ELF-1 (cell line): ENCODE measurements at regions not wholly inside any gene's neighbourhood (a gene's known extent, or its start where the extent isn't known, plus 50 kb on each side); places are given as distances from the start of the nearest gene placed in this dataset.
"Not testable (repeated sequence)": the region's sequence is repeated elsewhere in the genome, so short reads cannot be mapped to it uniquely, and the experiment has no call there.

Experiments
- DNase-seq: peaks from one replicate; pipeline ENCODE4 v3.0.0-alpha.2; 2016; ENCODE audit warnings: low read depth, low spot score

DNA sequence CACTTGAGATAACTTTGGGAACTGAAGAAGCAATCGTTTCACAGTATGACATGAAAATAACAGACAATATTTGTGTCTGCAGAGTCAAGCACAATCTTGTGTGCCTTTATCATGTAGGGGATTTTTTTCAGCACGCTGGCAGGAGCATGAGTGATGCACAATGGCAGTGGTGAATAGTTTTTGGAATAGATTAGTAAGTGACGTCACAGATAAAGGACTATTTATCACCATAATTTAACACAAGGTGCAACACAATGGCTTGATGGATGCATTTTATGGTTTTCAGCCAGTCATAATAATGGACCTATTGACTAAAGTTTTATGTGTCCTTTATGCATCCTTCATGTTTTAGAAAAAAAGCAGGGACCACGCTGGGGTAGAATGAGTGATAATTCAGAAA is 559.8 kb upstream of the FANCL start:
- DNase-seq: no peak

DNA sequence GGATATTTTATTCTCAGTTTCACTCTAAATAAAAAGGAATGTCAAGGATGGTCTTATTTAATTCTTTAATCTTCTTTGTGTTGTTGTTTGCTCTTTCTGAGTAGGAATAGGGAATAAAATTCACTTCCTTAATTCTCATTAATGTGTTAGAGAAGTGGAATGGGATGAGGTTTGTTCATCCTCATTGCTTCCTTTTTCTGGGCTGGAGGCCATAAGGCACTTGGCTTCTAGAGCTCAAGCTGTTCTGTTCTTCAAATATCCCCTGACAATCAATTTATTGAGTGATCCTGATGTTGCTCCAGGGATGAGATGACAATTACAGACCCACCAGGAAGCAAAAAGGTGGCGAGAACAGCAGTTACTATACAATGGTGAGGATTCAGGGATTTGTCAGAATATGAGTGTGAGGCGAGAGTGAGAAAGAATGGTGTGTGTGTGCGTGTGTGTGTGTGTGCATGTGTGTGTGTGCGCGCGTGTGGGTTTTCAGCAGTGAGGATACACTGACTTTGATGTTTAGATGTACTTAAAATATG is 557.6 kb upstream of the FANCL start:
- DNase-seq: no peak

DNA sequence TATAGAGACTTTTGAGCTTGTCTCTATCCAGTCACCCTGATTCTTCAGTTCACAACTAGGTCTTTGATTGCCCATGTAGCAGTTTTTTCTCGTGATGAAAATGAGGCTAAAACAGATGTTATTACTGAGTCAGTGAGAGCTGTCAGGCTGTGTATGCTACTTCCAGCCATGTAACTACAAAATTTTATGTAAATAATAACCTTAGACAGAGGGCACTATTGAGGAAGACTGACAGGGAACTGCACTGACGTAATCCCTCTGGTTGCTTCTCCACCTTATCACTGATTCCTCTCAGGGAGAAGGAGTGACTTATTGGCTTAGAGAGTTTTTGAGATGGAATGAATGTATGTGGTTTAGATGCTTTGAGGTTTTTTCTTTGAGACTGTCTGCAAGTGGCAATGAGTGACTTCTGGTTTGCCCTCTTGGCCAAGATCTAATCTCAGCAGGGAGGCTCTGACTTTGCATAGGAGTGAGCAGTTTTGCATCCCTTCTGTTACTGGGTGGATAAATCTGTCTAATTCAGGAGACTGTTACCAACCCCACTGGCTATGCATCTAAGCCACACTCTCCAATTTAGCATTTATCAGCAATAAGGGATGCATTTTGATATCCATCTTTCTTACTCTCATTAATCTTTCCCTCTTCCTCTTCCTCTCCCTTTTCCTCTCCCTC is 555.2 kb upstream of the FANCL start:
- DNase-seq: peak; percentile 2

DNA sequence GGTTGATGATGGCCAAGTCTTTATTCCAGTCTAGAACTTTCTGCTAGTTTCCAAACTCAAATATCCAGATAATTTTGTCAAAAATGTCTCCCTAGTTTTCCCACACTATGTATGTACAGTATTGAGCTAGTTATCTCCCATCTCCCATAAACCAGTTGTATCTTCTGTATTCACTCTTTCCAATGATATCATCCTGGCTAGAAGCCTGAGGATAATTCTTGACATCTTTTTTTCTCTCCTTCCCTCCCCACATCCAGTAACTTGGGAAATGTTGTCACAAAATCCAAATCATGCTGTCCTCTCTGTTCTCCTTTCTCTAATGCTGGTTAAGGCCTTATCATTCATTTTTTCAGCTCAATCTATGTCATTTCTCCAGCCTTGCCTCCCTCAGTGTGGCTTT is 553.8 kb upstream of the FANCL start:
- no peak for DNase-seq

DNA sequence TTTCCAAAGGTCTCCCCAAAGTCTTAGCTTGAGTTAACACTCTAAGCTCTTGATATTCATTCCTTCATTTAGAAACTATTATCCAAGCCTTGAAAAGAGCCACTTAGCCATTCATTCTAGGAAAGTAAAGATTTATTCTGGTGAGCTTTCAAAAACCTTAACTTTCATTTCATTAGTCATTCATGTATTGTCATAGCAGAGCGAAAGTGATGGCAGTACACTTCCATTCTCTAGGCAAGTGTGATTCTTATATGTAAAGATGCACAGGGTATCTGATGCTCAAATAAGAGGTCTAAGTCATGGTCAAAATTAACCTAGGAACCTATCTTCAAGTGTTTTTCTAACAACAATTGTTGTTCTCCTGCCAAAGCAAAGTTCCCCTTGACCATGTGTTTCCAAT is 553.0 kb upstream of the FANCL start:
- DNase-seq: no peak

DNA sequence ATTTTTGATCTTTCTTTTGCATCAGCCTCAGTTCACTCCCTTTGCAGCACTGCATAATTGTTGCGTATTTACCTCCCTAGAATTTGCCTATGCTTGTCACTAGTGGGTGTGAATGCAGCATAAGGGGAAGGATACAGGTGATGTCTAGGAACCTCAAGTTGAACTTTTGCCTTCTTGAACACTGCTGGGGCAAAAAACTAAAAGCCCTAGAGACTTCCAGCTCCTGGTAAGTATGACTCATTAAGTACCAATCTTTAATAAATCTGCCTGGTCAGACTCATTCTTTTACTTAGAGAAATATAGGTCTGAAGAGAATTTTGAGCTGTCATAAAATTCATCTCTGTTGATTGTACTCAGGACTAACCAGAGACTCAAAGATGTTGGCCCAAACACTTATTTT is 547.3 kb upstream of the FANCL start:
- DNase-seq: no peak

DNA sequence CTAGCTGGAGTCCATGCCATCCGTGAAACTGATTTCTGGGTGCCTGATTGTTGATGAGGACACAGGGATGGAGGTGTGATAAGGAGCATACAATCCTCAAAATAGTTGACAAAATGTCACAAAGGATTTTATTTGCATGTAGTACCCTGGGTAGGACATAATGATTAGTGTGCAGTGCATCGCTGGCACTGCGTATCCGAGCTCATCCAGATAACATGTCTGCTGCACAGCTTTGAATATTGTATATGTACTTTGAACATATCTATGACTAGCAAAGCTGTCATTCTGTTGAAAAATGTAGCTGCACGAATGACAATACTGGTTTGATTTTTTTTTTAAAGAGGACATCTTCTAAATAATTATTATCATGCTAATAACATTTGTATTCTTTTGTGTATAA is 529.7 kb upstream of the FANCL start:
- DNase-seq: no peak

DNA sequence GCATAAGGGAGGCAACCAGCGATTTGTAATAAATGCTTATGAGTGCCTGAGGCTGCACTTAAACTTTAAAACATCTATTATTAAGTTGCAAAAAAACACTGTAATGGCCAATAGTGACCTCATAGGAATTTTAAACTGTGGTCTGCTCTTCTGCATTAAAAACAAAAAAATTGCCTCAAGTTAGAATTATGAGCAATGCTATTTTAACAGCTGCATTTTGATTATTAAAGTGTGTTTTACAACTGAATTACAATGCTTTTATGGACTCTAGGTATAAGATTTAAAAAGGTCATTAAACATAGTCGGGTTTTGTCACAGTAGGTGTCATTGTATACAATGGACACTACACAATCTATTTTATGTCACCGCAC is 528.7 kb upstream of the FANCL start:
- DNase-seq: no peak

DNA sequence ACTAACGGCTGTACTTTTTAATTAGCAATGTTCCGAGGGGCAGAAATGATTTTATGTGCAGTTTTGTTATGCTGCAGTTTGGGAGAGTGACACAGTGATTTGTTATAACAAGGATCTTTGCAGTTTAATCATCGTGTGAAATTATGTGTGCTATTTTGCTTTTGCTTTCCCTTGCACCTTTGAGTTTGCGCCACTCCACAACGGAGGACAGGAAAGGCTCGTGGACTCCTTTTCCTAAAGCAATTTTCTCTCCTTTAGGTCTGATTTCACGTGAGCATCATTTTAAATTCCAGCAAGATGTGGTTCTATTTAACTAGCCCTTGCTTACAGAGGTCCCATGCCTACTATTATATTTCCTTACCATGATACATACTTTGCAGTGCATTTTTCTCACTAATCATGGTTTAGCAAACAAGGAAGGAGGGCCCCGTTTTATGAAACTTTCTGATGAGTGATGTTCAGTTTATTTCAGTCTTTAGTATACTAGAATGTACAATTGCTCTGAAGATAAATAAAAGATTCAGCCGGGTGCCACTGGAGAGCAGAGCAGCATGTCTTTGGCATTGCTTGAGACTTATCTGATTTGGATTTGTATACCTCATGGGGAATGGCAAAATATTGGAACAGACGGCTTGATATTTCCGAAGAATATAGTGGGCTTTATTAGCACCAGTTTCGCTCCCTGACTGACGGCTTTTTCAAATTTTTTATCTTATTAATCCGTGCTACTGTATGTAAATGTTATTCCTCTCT is 528.2 kb upstream of the FANCL start:
- no peak for DNase-seq

DNA sequence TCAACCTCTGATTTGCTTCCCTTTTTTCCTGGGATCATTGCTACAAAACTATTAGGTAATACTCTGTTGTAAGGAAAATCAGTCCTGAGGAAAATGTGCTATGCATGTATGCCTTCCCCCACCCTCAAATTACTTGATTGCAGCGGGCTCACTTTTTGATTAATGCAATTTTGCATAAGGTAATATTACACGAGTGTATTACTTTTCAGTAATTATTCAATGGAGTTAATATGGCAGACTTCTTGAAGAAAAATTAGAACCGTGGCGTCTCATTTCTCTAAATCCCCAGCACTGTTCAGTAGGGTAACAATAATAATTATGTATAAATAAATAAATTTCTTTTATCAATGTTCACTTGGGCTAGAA is 527.6 kb upstream of the FANCL start:
- DNase-seq: no peak

DNA sequence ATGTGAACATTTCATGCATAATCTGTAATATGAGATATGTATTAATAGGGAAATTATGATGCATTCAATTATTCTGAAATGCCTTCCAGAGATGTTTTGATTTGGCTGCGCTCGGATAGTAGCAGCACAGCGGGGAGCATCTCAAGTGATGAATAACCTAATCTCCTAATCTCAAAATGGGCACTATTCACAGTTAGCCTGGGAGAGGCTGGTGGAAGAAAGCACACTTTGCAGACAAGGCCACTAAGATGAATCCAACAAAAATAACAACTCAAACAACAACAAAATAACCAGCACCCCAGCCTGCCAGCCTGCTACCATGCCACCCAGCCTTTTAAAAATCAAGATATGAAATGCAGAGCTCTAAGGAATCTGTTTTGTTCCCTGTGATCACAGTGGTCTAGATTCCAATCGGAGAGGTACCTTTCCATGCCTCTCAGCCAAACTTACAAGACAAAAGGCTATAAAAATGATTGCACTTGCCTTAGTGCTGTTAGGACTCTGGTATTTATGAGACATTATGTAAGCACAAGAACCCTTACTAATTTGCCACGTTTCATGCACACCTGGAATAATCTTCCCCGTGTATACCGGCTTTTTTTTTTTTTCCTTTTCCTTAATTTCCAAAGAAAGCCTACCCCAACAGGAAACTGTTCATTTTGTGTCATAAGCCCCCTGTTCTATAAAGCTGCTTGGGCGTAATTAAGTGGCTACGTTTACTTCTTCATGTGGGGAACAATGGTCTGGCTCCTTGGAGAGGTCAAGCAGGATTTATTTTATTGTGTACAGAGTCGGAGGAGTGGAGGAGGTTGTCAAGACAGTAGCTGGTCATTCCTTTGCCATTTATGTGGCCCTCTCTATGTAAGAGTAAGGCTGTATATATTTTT is 526.9 kb upstream of the FANCL start:
- DNase-seq: no peak

DNA sequence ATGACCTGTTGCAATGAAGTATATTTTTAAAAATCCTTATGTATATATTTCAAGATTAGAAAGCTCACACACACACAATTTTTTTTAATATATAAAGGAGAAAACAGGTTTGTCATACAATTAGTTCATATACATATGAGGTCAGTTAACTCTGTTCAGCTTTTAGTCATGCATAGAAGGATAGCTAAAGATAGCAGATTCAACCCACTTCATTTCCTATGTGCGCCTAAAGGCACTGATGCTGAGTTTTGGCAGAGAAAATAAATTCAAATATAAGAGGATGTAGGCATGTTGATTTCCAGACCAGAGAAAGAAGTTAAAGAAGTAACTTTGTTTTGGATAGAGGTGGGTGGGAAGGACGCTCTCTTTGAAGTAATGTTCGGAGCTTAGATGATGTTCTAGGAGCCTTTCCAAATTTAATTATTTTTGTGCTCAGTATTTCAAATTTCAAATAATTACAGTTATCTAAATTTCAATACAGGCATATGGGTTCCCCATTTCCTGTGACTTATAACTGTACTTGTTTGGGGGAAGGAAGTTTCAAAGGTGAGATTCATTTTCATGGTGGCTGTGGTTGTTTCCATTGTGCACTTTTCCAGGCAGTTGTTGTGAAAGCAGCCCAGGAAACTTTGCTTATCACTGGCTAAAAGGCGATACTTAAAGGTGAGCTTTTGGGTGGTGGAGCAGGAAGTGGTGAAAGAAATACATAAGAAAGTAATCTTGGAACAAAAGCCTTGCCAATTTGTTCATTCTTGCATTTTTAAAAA is 523.4 kb upstream of the FANCL start:
- no peak for DNase-seq

DNA sequence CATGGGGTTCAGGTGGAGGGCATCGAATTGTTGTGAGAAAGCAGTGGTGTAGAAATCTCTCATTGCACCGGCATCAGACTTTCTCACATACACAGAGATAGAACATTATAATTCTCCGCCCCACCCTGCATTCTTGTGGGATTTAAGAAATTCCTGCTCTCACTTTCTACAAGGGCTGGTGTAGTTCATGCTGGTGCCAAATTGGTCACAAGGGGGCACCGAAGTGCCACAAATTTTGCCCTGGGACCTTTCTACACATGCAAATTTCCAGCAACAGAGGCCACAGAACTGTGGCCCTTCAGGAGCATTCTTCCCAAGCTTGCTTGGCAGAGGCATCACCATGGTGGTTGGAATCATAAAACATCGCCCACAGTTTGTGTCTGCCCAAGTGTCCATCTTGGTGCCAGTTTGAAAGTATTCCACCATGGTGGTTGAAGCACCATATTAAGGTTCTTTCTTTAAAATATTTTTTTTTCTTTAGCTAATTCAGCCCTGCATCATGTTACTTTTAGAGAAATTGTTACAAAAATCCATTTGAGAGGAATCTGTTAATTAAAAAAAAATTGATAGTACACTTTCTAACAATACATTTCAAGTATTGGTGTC is 521.2 kb upstream of the FANCL start:
- DNase-seq: peak; percentile 92

DNA sequence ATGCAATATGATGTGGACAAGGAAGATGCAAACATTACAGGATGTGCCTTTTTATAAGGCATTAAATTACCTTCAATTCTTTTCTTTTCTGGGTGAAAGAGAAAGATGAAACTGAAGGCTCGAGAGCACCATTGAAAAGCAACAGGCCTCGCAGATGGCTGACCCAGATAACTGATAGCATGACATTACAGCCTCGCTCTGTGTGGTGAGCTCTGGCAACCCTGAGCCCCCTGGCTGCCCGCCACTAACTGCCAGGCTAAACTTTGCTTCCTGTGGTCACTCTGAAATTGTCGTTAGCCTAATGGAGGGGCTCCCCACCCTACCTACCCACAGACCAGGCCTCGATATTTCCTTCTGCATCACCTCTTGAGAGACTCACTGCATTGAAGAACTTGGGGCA is 516.8 kb upstream of the FANCL start:
- no peak for DNase-seq

DNA sequence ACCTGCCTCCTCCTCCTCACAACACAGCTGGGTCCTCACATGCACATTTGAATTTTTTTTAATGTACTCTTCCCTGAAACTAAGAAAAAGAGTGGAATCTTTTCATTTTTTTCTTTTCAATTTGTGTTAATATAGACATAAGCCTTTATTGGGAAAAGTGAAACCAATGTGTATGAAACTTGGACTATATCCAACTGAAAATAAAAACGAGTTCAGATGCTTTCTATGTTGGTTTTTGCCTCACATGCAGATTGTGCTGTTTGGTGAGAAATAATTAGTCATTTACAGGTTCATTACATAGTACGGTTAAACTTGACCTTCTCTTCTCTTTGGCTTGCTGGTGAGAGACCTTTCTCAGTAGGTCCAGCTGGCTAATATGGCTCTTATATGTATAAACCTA is 515.2 kb upstream of the FANCL start:
- DNase-seq: no peak

DNA sequence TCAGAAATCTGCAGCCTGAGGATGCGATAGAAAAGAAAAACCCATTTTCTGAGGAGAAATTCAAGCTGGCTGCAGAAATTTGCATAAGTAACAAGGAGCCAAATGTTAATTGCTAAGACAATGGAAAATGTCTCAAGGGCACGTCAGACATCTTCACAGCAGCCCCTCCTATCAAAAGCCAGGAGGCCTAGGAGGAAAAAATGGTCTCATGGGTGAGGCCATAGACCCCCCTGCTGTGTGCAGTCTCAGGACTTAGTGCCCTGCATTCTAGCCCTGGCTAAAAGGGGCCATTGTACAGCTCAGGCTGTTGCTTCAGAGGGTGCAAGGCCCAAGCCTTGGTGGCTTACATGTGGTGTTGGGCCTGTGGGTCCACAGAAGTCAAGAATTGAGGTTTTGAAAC is 511.4 kb upstream of the FANCL start:
- DNase-seq: not testable (repeated sequence)

DNA sequence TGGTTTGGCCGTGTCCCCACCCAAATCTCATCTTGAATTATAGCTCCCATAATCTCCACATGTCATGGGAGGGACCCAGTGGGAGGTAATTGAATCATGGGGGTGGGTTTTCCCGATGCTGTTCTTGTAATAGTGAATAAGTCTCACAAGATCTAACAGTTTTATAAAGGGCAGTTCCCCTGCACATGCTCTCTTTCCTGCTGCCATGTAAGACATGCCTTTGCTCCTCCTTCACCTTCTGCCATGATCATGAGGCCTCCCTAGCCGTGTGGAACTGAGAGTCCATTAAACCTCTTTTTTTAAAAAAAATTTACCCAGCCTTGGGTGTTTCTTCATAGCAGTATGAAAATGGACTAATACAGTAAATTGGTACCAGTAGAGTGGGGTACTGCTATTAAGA is 510.6 kb upstream of the FANCL start:
- DNase-seq: not testable (repeated sequence)

DNA sequence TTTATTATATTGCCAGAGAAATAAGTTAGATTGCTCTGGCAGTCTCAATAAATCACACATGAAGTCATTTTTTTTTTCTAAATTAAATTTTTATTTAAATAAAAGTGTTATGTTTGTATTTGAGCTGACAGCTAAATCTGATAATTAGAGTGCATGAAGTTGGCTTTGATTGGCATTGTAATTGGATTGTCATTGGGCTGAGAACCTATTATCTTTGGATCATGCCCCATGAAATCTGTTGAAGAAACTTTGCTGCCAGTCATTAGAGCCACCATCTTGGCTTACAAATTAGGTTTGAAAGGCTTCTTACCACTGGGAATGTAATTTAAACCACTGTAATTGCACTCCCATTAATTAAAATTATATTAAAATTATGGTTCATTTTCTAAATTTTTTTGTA is 507.9 kb upstream of the FANCL start:
- DNase-seq: no peak

DNA sequence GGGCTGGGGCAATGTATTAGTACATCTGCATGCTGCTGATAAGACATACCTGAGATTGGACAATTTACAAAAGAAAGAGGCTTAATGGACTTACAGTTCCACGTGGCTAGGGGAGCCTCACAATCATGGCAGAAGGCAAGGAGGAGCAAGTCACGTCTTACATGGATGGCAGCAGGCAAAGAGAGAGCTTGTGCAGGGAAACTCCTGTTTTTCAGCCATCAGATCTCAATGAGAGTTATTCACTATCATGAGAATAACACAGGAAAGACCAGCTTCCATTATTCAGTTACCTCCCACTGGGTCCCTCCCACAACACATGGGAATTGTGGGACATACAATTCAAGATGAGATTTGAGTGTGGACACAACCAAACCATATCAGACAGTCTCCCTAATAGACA is 504.2 kb upstream of the FANCL start:
- DNase-seq: not testable (repeated sequence)

DNA sequence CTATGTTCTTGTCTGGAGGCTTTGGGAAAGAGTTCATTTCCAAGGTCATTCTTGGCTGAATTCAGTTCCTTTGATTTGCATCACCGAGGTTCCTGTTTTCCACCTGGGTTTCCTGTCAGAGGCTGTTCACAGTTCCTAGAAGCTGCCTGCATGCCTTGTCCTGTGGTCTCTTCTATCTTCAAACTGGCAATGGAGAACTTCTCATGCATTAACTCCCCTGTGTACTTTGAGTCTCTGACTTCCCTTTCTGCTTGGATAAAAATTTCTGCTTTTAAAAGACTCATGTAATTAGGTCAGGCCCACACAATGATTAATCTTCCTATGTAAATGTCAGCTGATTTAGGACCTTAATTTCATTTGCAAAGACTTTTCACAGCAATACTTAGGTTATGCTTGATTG is 499.3 kb upstream of the FANCL start:
- DNase-seq: no peak

DNA sequence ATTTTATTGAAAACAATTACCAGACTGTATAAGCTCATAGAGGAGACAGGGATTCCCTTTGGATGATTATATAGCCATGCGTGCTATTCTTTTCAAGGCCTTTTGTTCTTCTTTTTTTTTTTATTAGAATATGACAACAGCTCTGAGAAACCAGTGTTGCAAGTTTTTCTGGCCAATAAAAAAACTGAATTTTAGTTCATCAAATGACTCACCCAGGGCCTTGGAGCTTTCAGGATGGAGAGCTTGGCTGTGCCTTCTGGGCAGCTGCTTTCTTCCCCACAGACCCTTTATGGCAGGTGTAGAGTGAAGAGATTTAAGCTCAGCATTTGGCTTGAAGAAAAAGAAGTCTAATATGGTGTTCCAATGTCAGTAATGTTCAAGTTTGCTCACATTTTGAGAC is 497.9 kb upstream of the FANCL start:
- DNase-seq: no peak
